PC-3 (cell line): ENCODE measurements at regions not wholly inside any gene's neighbourhood (a gene's known extent, or its start where the extent isn't known, plus 50 kb on each side); places are given as distances from the start of the nearest gene placed in this dataset.
"Not testable (repeated sequence)": the region's sequence is repeated elsewhere in the genome, so short reads cannot be mapped to it uniquely, and the experiment has no call there.

Source experiments
- CTCF ChIP-seq: fragments of 300-600 bp; sonication (generic); conservative IDR thresholded peaks from 2 replicates; pipeline ENCODE4 v1.5.1; 2017; ENCODE audit warnings: antibody characterized with exemption, low read depth, mild to moderate bottlenecking, low read length
- EZH2phosphoT487 ChIP-seq: fragments of 300-600 bp; sonication (generic); IDR thresholded peaks from 2 replicates; pipeline ENCODE4 v1.6.1; 2018; ENCODE audit warnings: mild to moderate bottlenecking, antibody characterized with exemption, low read length, borderline replicate concordance

GRCh38 chr6:139998478-139998877 is 624.0 kb upstream of the CITED2 start:
- TF ChIP-seq CTCF, EZH2phosphoT487: not testable (repeated sequence)
